Fibroblast of pulmonary artery (primary cell): ENCODE measurements at regions not wholly inside any gene's neighbourhood (a gene's known extent, or its start where the extent isn't known, plus 50 kb on each side); places are given as distances from the start of the nearest gene placed in this dataset.
"Not testable (repeated sequence)": the region's sequence is repeated elsewhere in the genome, so short reads cannot be mapped to it uniquely, and the experiment has no call there.

Experiments used
- DNase-seq: peaks from one replicate; pipeline ENCODE4 v3.0.0-alpha.2; 2010; ENCODE audit warnings: low read depth
- H3K4me3 ChIP-seq: replicated peaks from 2 replicates; pipeline ENCODE4 v1.5.1; 2011; ENCODE audit warnings: low read depth, mild to moderate bottlenecking, control low read depth, low read length, moderate library complexity
- TF ChIP-seq, protein P1 (sequence below): IDR thresholded peaks from 2 replicates; pipeline ENCODE4 v1.5.1; 2011; ENCODE audit warnings: mild to moderate bottlenecking, control low read depth, low read length, inconsistent platforms; ENCODE audit errors: missing control alignments

DNA sequence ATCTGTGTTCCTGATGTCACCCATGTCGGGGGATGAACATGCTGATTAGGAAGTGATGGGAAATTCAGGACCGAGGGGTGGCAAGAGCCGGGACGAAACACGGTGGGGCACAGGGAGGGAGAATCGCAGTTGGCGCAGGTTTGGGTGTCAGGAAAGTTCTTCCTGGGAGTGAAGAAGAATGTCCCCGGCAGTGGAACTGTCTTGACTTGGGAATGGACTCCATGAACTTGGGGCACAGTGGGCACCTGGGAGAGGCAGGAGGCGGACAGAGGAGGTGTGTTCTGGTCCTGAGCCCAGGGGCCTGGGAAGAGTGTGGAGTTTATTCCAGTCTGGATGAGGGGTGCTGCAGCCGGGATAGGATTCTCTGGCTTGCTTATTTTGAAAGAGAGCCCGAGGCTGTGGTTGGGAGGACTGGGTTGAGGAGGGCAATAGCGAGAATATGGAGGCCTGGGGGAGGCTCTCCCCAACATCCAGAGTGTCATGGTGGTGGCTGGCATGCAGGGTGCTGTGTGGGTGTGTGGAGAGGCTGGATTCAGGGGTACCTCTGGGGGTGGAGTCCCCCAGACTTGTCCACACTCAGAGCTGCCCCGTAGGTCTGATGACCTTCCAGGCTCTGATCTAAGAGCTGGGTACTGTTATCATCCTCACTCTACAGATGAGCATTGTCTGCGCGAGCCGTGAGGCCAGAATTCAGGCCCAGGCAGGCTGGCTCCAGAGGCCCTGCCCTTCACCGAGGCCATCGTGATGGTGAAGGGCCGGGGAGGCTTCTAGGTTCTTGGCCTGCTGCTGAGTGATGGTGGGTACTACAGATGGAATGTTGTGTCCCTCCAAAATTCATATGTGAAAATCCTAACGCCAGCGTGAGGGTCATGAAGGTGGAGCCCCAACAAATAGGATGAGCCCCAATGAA, 274.5 kb upstream of the C1orf174 start:
- TF ChIP-seq, protein P1, sequence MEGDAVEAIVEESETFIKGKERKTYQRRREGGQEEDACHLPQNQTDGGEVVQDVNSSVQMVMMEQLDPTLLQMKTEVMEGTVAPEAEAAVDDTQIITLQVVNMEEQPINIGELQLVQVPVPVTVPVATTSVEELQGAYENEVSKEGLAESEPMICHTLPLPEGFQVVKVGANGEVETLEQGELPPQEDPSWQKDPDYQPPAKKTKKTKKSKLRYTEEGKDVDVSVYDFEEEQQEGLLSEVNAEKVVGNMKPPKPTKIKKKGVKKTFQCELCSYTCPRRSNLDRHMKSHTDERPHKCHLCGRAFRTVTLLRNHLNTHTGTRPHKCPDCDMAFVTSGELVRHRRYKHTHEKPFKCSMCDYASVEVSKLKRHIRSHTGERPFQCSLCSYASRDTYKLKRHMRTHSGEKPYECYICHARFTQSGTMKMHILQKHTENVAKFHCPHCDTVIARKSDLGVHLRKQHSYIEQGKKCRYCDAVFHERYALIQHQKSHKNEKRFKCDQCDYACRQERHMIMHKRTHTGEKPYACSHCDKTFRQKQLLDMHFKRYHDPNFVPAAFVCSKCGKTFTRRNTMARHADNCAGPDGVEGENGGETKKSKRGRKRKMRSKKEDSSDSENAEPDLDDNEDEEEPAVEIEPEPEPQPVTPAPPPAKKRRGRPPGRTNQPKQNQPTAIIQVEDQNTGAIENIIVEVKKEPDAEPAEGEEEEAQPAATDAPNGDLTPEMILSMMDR = no peak
- H3K4me3 ChIP-seq = no peak overlapping the region
- DNase-seq = no peak

GRCh38 chr1:4175566-4176405, 275.7 kb upstream of the C1orf174 start:
- TF ChIP-seq, protein P1 = no peak
- DNase-seq = no peak
- no peak overlapping the region for H3K4me3 ChIP-seq

DNA sequence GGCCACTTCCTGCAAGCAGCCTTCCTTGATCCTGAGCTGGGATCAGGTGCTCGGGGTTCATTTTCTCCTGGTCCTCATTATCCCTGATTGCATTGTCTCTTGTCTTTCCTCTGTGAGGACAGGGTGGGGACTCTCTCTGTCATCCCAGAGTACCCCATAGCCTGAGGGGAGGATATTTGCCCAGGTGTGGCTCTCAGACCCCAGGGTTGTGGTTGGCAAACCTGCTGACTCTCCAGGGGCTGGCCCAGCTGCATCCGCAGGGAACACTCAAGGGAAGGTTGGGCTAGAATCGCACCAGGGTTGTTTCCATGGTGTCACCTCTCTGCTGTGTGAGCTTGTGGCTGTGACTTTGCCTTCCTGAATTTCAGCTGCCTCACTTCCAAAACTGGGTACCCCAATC, 276.8 kb upstream of the C1orf174 start:
- TF ChIP-seq, protein P1 = no peak
- DNase-seq = no peak
- no peak overlapping the region for H3K4me3 ChIP-seq

GRCh38 chr1:4177425-4178150, 277.5 kb upstream of the C1orf174 start:
- TF ChIP-seq, protein P1 = no peak
- no peak overlapping the region for H3K4me3 ChIP-seq
- DNase-seq = no peak

- no peak overlapping the region for H3K4me3 ChIP-seq
- TF ChIP-seq, protein P1 = no peak
- DNase-seq = no peak
Measured at GRCh38 chr1:4178501-4179113, 278.5 kb upstream of the C1orf174 start.

- H3K4me3 ChIP-seq = no peak overlapping the region
- TF ChIP-seq, protein P1 = no peak
- no peak for DNase-seq
Measured at GRCh38 chr1:4179914-4180735, 280.1 kb upstream of the C1orf174 start.

- H3K4me3 ChIP-seq, DNase-seq: not testable (repeated sequence)
Measured at GRCh38 chr1:4186486-4186885, 286.4 kb upstream of the C1orf174 start.
